ENCODE measurements at regions not wholly inside any gene's neighbourhood (a gene's known extent, or its start where the extent isn't known, plus 50 kb on each side); places are given as distances from the start of the nearest gene placed in this dataset.
"Not testable (repeated sequence)": the region's sequence is repeated elsewhere in the genome, so short reads cannot be mapped to it uniquely, and the experiment has no call there.

GRCh38 chr5:17978954-17979353 lies 344.7 kb downstream of the TAF11L14 start:
- no peak for DNase-seq (ENCODE audit: low read depth)

GRCh38 chr5:17982626-17983025 lies 348.4 kb downstream of the TAF11L14 start:
- DNase-seq (ENCODE audit: low read depth) = not testable (repeated sequence)

GRCh38 chr5:17989036-17989435 lies 354.8 kb downstream of the TAF11L14 start:
- DNase-seq (ENCODE audit: low read depth) = no peak

- DNase-seq (ENCODE audit: low read depth) = no peak
Observed at GRCh38 chr5:17989567-17990563, 355.6 kb downstream of the TAF11L14 start.

- no peak for DNase-seq (ENCODE audit: low read depth)
Observed at GRCh38 chr5:17991775-17992174, 357.5 kb downstream of the TAF11L14 start.

GRCh38 chr5:17992291-17992690 lies 358.0 kb downstream of the TAF11L14 start:
- DNase-seq (ENCODE audit: low read depth) = no peak

- no peak for DNase-seq (ENCODE audit: low read depth)
Observed at GRCh38 chr5:17995997-17996396, 361.7 kb downstream of the TAF11L14 start.

GRCh38 chr5:17999858-18000257 lies 365.6 kb downstream of the TAF11L14 start:
- DNase-seq (ENCODE audit: low read depth) = no peak

GRCh38 chr5:18000744-18001143 lies 366.5 kb downstream of the TAF11L14 start:
- DNase-seq (ENCODE audit: low read depth) = no peak

GRCh38 chr5:18003312-18003711 lies 369.1 kb downstream of the TAF11L14 start:
- DNase-seq (ENCODE audit: low read depth) = no peak

- no peak for DNase-seq (ENCODE audit: low read depth)
Observed at GRCh38 chr5:18003784-18004183, 369.5 kb downstream of the TAF11L14 start.

- DNase-seq (ENCODE audit: low read depth) = not testable (repeated sequence)
Observed at GRCh38 chr5:18006235-18006634, 372.0 kb downstream of the TAF11L14 start.

GRCh38 chr5:18008940-18009339 lies 374.7 kb downstream of the TAF11L14 start:
- DNase-seq (ENCODE audit: low read depth) = no peak

- no peak for DNase-seq (ENCODE audit: low read depth)
Observed at GRCh38 chr5:18010053-18010452, 375.8 kb downstream of the TAF11L14 start.

- no peak for DNase-seq (ENCODE audit: low read depth)
Observed at GRCh38 chr5:18018472-18018871, 384.2 kb downstream of the TAF11L14 start.

GRCh38 chr5:18023275-18023674 lies 389.0 kb downstream of the TAF11L14 start:
- no peak for DNase-seq (ENCODE audit: low read depth)

- DNase-seq (ENCODE audit: low read depth) = no peak
Observed at GRCh38 chr5:18023986-18024385, 389.7 kb downstream of the TAF11L14 start.

GRCh38 chr5:18024542-18024941 lies 390.3 kb downstream of the TAF11L14 start:
- no peak for DNase-seq (ENCODE audit: low read depth)

- DNase-seq (ENCODE audit: low read depth) = no peak
Observed at GRCh38 chr5:18027241-18027867, 393.1 kb downstream of the TAF11L14 start.

- DNase-seq (ENCODE audit: low read depth) = no peak
Observed at GRCh38 chr5:18028036-18028435, 393.8 kb downstream of the TAF11L14 start.

GRCh38 chr5:18032744-18033143 lies 398.5 kb downstream of the TAF11L14 start:
- no peak for DNase-seq (ENCODE audit: low read depth)

- DNase-seq (ENCODE audit: low read depth) = no peak
Observed at GRCh38 chr5:18036531-18036930, 402.3 kb downstream of the TAF11L14 start.

GRCh38 chr5:18037718-18038117 lies 403.5 kb downstream of the TAF11L14 start:
- no peak for DNase-seq (ENCODE audit: low read depth)

Measured in HS-27A (cell line).